WI38 (cell line): ENCODE measurements at regions not wholly inside any gene's neighbourhood (a gene's known extent, or its start where the extent isn't known, plus 50 kb on each side); places are given as distances from the start of the nearest gene placed in this dataset.

Source experiments
- H3K4me3 ChIP-seq: 2 replicates; pipeline ENCODE4 v1.5.1; 2011; ENCODE audit warnings: low read depth, mild to moderate bottlenecking, control low read depth, low read length
- CTCF ChIP-seq: IDR thresholded peaks from 2 replicates; pipeline ENCODE4 v1.5.1; 2012; ENCODE audit warnings: low read depth, mild to moderate bottlenecking, control low read depth, low read length

- TF ChIP-seq CTCF: no peak
- no peak overlapping the region for H3K4me3 ChIP-seq
These were observed 139.2 kb upstream of the SMARCA2 start for GRCh38 chr9:1875921-1876448.

GRCh38 chr9:1876891-1877496, 138.2 kb upstream of the SMARCA2 start:
- TF ChIP-seq CTCF: no peak
- H3K4me3 ChIP-seq: no peak overlapping the region

- TF ChIP-seq CTCF: no peak
- no peak overlapping the region for H3K4me3 ChIP-seq
These were observed 137.2 kb upstream of the SMARCA2 start for GRCh38 chr9:1877951-1878350.

- H3K4me3 ChIP-seq: no peak overlapping the region
- TF ChIP-seq CTCF: no peak
These were observed 136.3 kb upstream of the SMARCA2 start for GRCh38 chr9:1878811-1879210.

- no peak overlapping the region for H3K4me3 ChIP-seq
- TF ChIP-seq CTCF: no peak
These were observed 135.6 kb upstream of the SMARCA2 start for GRCh38 chr9:1879501-1879900.

GRCh38 chr9:1880038-1880565, 135.0 kb upstream of the SMARCA2 start:
- TF ChIP-seq CTCF: no peak
- no peak overlapping the region for H3K4me3 ChIP-seq

GRCh38 chr9:1881708-1882295, 133.3 kb upstream of the SMARCA2 start:
- no peak overlapping the region for H3K4me3 ChIP-seq
- no peak for TF ChIP-seq CTCF
